ENCODE measurements at regions not wholly inside any gene's neighbourhood (a gene's known extent, or its start where the extent isn't known, plus 50 kb on each side); places are given as distances from the start of the nearest gene placed in this dataset.

DNA sequence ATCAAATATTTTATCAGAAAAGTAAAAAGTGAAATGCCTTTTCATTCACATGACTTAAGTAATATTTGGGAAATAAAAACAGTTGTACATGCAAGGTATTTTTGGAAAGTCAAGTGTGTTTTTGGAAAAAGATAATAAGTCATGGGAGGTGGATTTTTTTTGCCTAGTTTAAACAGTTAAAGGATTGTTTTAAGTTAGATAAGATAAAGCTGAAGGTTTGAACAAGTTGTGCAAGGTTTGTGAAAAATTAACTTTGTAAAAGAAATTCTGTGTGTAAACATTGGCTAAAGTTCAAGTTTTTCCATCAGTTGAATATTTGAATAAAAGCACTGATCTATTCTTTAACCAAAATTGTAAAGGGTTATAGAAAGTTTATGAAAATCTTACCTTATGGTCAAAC is 207.9 kb upstream of the RGPD4 start:
- H3K4me3 Mint-ChIP-seq = no peak overlapping the region
- no peak overlapping the region for H3K27ac Mint-ChIP-seq
- H3K27me3 Mint-ChIP-seq (ENCODE audit: low read depth) = no peaks in the 10 kb centered on the region; the same call in 1 of the 2 replicates
- TF ChIP-seq MXD4 (CRISPR knock-in tag; IDR thresholded peaks at IDR 0.05; ENCODE audit: borderline replicate concordance) = no peak
- TF ChIP-seq ZNF121 (CRISPR knock-in tag; IDR thresholded peaks at IDR 0.05) = no peak
- TF ChIP-seq, protein P1, sequence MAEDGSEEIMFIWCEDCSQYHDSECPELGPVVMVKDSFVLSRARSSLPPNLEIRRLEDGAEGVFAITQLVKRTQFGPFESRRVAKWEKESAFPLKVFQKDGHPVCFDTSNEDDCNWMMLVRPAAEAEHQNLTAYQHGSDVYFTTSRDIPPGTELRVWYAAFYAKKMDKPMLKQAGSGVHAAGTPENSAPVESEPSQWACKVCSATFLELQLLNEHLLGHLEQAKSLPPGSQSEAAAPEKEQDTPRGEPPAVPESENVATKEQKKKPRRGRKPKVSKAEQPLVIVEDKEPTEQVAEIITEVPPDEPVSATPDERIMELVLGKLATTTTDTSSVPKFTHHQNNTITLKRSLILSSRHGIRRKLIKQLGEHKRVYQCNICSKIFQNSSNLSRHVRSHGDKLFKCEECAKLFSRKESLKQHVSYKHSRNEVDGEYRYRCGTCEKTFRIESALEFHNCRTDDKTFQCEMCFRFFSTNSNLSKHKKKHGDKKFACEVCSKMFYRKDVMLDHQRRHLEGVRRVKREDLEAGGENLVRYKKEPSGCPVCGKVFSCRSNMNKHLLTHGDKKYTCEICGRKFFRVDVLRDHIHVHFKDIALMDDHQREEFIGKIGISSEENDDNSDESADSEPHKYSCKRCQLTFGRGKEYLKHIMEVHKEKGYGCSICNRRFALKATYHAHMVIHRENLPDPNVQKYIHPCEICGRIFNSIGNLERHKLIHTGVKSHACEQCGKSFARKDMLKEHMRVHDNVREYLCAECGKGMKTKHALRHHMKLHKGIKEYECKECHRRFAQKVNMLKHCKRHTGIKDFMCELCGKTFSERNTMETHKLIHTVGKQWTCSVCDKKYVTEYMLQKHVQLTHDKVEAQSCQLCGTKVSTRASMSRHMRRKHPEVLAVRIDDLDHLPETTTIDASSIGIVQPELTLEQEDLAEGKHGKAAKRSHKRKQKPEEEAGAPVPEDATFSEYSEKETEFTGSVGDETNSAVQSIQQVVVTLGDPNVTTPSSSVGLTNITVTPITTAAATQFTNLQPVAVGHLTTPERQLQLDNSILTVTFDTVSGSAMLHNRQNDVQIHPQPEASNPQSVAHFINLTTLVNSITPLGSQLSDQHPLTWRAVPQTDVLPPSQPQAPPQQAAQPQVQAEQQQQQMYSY (CRISPR knock-in tag; IDR thresholded peaks at IDR 0.05) = no peak
- no peak for TF ChIP-seq NFE2L1 (CRISPR knock-in tag; IDR thresholded peaks at IDR 0.05)
- no peak for TF ChIP-seq ZNF138 (CRISPR knock-in tag; conservative IDR thresholded peaks at IDR 0.05)
- no peak for ATAC-seq
- peaks cover 53% of the 10 kb centered on the region for H3K36me3 Mint-ChIP-seq
- peaks cover 88% of the 10 kb centered on the region for H3K9me3 Mint-ChIP-seq
- CTCF ChIA-PET = no interaction called here
- POLR2A ChIA-PET = no interaction called here
- H3K4me1 Mint-ChIP-seq = no peaks in the 10 kb centered on the region
- no peak for DNase-seq (ENCODE audit: low spot score)

DNA sequence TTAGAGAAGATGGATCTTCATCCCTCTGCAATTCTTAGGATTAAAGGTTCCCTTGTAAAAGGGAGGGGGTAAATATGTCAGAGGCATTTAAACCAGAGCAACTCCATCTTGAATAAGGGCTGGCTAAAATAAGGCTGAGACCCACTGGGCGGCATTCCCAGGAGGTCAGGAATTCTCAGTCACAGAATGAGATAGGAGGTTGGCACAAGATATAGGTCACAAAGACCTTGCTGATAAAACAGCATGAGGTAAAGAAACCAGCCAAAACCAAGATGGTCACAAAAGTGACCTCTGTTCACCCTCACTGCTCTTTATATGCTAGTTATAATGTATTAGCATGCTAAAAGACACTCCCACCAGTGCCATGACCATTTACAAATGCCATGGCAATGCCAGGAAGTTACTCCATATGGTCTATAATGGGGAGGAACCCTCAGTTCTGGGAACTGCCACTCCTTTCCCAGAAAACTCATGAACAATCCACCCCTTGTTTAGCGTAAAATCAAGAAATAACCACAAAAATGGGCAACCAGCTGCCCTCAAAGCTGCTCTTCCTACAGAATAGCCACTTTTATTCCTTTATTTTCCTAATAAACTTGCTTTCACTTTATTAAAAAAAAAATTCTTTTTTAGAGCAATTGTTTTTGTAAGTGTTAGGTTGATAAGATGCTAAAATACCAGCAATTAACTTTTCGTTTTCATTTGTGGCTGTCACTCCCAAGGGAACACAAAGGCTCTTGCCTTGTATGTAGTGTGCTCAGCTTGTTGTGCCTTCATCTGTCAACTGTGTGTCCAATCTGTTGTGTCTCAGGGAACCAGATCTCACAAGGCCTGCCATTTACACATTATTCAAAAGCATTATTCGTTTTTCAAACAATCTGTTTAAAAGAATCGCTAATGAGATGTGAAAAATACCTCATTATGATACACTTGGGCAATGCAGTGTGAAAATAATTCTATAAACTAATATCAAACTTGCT is 205.2 kb upstream of the RGPD4 start:
- peaks cover 85% of the 10 kb centered on the region for H3K9me3 Mint-ChIP-seq
- ChIA-PET POLR2A (no interaction called here), CTCF (no interaction called here)

More for the DNA sequence above, 205.2 kb upstream of the RGPD4 start:
- no peak overlapping the region for H3K4me3 Mint-ChIP-seq
- H3K27me3 Mint-ChIP-seq (ENCODE audit: low read depth) = no peaks in the 10 kb centered on the region; the same call in 1 of the 2 replicates
- H3K36me3 Mint-ChIP-seq = peaks cover 56% of the 10 kb centered on the region
- H3K4me1 Mint-ChIP-seq = no peaks in the 10 kb centered on the region
- TF ChIP-seq JUN (CRISPR knock-in tag; IDR thresholded peaks at IDR 0.05) (no peak), IRF2 (CRISPR knock-in tag; IDR thresholded peaks at IDR 0.05; ENCODE audit: borderline replicate concordance, low read depth) (no peak), ZNF423 (CRISPR knock-in tag; IDR thresholded peaks at IDR 0.05) (no peak), ZNF219 (CRISPR knock-in tag; IDR thresholded peaks at IDR 0.05; ENCODE audit: borderline replicate concordance) (no peak), ZNF232 (CRISPR knock-in tag; IDR thresholded peaks at IDR 0.05) (no peak), ESRRA (CRISPR knock-in tag; IDR thresholded peaks at IDR 0.05; ENCODE audit: borderline replicate concordance) (no peak), GRHL2 (CRISPR knock-in tag; IDR thresholded peaks at IDR 0.05; ENCODE audit: insufficient replicate concordance, severe bottlenecking) (no peak)
- TF ChIP-seq, protein P2, sequence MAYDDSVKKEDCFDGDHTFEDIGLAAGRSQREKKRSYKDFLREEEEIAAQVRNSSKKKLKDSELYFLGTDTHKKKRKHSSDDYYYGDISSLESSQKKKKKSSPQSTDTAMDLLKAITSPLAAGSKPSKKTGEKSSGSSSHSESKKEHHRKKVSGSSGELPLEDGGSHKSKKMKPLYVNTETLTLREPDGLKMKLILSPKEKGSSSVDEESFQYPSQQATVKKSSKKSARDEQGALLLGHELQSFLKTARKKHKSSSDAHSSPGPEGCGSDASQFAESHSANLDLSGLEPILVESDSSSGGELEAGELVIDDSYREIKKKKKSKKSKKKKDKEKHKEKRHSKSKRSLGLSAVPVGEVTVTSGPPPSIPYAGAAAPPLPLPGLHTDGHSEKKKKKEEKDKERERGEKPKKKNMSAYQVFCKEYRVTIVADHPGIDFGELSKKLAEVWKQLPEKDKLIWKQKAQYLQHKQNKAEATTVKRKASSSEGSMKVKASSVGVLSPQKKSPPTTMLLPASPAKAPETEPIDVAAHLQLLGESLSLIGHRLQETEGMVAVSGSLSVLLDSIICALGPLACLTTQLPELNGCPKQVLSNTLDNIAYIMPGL (CRISPR knock-in tag; IDR thresholded peaks at IDR 0.05) = no peak
- TF ChIP-seq, protein P3, sequence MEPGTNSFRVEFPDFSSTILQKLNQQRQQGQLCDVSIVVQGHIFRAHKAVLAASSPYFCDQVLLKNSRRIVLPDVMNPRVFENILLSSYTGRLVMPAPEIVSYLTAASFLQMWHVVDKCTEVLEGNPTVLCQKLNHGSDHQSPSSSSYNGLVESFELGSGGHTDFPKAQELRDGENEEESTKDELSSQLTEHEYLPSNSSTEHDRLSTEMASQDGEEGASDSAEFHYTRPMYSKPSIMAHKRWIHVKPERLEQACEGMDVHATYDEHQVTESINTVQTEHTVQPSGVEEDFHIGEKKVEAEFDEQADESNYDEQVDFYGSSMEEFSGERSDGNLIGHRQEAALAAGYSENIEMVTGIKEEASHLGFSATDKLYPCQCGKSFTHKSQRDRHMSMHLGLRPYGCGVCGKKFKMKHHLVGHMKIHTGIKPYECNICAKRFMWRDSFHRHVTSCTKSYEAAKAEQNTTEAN (CRISPR knock-in tag; IDR thresholded peaks at IDR 0.05) = no peak
- TF ChIP-seq, protein P4, sequence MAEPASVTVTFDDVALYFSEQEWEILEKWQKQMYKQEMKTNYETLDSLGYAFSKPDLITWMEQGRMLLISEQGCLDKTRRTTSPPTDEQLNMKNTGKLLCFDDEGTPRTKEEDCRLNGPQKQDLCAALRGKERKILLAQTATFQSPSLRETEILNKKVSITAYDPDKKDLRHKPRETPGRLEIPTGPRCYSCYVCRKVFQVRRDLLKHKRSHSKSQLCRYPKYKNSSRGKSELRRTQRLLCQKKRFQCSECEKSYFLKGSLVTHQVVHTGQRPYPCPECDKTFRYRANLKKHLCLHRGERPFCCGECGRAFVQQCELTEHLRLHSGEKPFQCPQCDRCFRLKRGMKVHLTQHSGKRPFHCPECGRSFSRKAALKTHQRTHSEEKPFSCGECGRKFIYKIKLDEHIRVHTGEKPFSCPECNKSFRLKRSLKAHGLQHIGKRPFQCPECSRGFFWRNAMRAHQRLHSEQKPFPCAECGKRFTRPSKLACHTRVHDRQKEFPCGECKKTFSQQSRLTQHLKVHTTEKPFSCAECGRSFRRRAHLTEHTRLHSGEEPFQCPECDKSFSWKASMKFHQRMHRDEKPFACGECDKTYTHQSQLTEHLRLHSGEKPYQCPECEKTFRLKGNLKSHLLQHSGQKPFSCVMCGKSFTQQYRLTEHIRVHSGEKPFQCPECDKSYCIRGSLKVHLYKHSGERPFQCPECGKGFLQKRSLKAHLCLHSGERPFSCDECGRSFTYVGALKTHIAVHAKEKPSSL (CRISPR knock-in tag; conservative IDR thresholded peaks at IDR 0.05) = no peak
- TF ChIP-seq, protein P5, sequence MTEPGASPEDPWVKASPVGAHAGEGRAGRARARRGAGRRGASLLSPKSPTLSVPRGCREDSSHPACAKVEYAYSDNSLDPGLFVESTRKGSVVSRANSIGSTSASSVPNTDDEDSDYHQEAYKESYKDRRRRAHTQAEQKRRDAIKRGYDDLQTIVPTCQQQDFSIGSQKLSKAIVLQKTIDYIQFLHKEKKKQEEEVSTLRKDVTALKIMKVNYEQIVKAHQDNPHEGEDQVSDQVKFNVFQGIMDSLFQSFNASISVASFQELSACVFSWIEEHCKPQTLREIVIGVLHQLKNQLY (CRISPR knock-in tag; IDR thresholded peaks at IDR 0.05) = no peak
- DNase-seq (ENCODE audit: low spot score) (no peak), ATAC-seq (no peak)
- no peak overlapping the region for H3K27ac Mint-ChIP-seq
